Astrocyte of the cerebellum (primary cell): ENCODE measurements at regions not wholly inside any gene's neighbourhood (a gene's known extent, or its start where the extent isn't known, plus 50 kb on each side); places are given as distances from the start of the nearest gene placed in this dataset.

Source experiments
- DNase-seq: peaks from one replicate; pipeline ENCODE4 v3.0.0-alpha.2; 2011; ENCODE audit warnings: low read depth
- H3K4me3 ChIP-seq: 2 replicates; pipeline ENCODE4 v1.5.1; 2011; ENCODE audit warnings: mild to moderate bottlenecking, low read depth, low read length, moderate library complexity
- CTCF ChIP-seq: IDR thresholded peaks from 2 replicates; pipeline ENCODE4 v1.5.1; 2012; ENCODE audit warnings: low read length, low read depth, moderate library complexity, mild to moderate bottlenecking; ENCODE audit errors: missing control alignments
- in situ Hi-C: cut with HindIII; loops from 2 replicates; pipeline ENCODE4 v1.10.0; 2017; ENCODE audit warnings: low sequenced_read_pairs

DNA sequence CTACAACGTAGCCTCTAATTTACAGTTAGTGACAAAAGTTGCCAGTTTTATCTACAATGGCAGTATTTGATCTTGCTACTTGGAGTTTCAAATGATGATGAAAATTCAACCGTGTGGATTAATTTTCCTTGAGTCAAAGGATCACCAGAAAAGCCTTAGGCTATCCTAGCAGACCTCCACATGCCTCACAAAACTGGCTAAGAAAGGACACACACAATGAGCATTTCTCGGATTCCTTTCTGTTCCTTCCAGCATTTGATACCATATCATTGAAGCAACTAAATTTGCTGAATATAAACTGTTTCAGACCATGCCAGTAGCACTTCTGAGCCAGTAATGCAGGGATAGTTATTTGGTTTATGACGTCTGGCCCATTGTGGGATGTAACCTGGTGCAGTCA lies 587.4 kb upstream of the MDFIC2 start:
- H3K4me3 ChIP-seq = no peak overlapping the region
- DNase-seq = no peak
- no peak for TF ChIP-seq CTCF
- in situ Hi-C loops = no loop called here

DNA sequence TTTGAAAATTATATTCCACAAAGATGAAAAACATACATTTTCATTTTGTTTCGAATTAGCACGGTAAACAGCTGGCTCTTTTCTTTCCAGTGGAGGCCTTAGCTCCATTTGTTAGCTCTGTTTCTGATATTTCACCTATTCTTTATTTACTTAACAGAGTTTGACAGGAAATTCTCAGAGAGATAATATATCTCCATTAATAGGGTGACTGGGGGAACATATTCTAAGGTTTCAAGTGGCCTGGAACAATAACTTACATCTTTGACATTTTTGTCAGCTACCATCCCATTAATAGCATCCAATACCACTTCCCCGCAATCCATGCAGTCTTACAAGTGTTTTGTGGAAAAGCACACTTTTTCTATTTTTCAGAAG lies 577.6 kb upstream of the MDFIC2 start:
- TF ChIP-seq CTCF = no peak
- no peak overlapping the region for H3K4me3 ChIP-seq
- in situ Hi-C loops = no loop called here
- DNase-seq = no peak

DNA sequence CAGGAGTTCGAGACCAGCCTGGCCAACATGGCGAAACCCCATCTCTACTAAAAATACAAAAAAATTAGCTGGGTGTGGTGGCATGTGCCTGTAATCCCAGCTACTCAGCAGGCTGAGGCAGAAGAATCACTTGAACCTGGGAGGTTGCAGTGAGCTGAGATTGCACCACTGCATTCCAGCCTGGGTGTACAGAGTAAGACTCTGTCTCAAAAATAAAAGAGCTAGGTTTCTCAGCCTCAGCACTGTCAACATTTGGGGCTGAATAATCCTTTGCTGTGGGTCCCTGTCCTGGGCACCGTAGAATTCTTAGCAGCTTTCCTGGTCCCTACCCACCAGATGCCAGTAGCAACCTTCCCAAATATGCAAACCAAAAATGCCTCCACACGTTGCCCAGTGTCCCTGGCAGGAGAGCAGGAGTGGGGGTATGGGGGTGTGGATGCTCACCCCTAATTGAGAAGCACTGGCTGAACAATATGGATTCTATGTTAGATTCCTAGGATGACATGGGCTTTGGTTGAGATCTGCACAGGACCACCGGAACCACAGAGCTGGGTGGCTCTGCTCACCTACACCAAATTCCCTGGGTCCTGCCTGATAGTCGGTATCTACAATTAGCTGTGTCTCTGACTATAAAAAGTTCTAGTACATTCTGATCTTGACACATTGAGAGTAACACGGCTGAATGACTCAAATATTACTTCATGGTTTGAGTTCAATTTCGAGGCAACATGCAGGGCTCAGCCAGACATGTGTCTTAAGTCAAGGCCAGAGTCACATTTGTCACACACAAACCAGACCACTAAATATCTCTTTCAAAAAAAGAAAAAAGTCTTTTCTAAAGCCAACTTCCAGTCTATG lies 577.0 kb upstream of the MDFIC2 start:
- in situ Hi-C loops = no loop called here
- no peak for DNase-seq
- H3K4me3 ChIP-seq = no peak overlapping the region
- no peak for TF ChIP-seq CTCF

- TF ChIP-seq CTCF = no peak
- no peak overlapping the region for H3K4me3 ChIP-seq
- DNase-seq = no peak
- in situ Hi-C loops = no loop called here
These were observed 573.2 kb upstream of the MDFIC2 start for GRCh38 chr3:70885636-70886035.

DNA sequence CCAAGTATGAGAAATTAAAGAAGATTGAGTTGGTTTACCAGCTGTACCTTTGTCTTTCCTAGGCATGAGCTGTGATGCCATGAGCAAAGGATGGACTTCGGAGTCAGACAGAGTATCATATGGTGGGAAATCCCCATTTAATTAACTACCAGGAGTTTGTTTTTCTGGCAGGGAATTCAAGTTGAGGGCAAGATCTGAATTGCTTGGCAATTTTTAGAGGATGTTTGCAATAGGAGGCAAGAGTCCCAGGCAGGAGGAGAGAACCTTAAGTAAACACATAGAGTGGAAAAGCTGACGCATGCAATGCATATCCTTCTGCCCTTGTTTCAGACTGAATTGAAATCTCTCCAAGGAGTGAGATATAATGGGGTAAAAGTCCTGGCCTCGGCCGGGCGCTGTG lies 569.7 kb upstream of the MDFIC2 start:
- in situ Hi-C loops = no loop called here
- no peak overlapping the region for H3K4me3 ChIP-seq
- DNase-seq = no peak

DNA sequence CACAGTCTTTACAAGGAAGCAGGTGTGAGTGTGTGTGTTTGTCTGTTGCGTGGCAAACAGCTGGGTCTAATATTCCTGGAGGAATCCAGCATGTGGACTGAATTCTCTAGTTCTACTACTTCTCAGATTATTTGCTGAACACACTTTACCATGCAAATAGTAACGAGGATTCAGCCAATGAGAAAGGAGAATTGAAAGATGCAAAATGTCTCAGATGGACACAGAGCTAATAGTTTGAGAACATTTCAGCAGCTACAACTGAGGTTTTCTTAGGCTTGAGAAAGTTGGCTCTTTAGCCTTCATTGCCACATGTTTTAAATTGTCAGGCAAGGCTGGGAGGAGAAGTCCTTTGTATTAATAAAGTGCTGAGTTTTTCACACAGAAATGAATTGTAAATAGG lies 568.0 kb upstream of the MDFIC2 start:
- no peak overlapping the region for H3K4me3 ChIP-seq
- no peak for DNase-seq
- in situ Hi-C loops = no loop called here
- TF ChIP-seq CTCF = no peak

More for the DNA sequence above, 569.7 kb upstream of the MDFIC2 start:
- no peak for TF ChIP-seq CTCF
